ENCODE measurements at regions not wholly inside any gene's neighbourhood (a gene's known extent, or its start where the extent isn't known, plus 50 kb on each side); places are given as distances from the start of the nearest gene placed in this dataset.

GRCh38 chr15:31484986-31485385 lies 158.4 kb downstream of the KLF13 start:
- no peaks in the 10 kb centered on the region for H3K9me2 ChIP-seq (replicated peaks; ENCODE audit: insufficient read depth)
- no peaks in the 10 kb centered on the region for H3K9me3 ChIP-seq (ENCODE audit: low read depth)
- H3K27ac ChIP-seq: no peak overlapping the region
- H3K79me2 ChIP-seq: no peaks in the 10 kb centered on the region
- H3K4me2 ChIP-seq: no peak overlapping the region
- TF ChIP-seq EZH2phosphoT487 (IDR thresholded peaks at IDR 0.05; ENCODE audit: low read depth, severe bottlenecking, unreplicated experiment) (no peak), CTCF (IDR thresholded peaks at IDR 0.05; ENCODE audit: poor library complexity) (no peak), EZH2 (IDR thresholded peaks at IDR 0.05; ENCODE audit: borderline replicate concordance) (no peak)
- no peaks in the 10 kb centered on the region for H3K4me1 ChIP-seq (ENCODE audit: insufficient read depth)
- H4K20me1 ChIP-seq (ENCODE audit: insufficient read depth, poor library complexity, severe bottlenecking): no peaks in the 10 kb centered on the region
- peaks cover 50% of the 10 kb centered on the region for H3K27me3 ChIP-seq
- no peaks in the 10 kb centered on the region for H3K36me3 ChIP-seq (replicated peaks; ENCODE audit: insufficient read depth, low read depth)
- no peak overlapping the region for H2AFZ ChIP-seq
- no peak overlapping the region for H3K4me3 ChIP-seq
- WGBS (ENCODE audit: low lambda C conversion rate, missing lambda C conversion rate): 90% methylated on average over 5 of the region's 5 CpGs
- DNase-seq (ENCODE audit: low spot score): no peak

- 95% methylated on average over 7 of the region's 7 CpGs for WGBS (ENCODE audit: low lambda C conversion rate, missing lambda C conversion rate)
- no peak for DNase-seq (ENCODE audit: low spot score)
- H3K9me3 ChIP-seq (ENCODE audit: low read depth): no peaks in the 10 kb centered on the region
- H3K4me1 ChIP-seq (ENCODE audit: insufficient read depth): no peaks in the 10 kb centered on the region
- no peak overlapping the region for H3K4me2 ChIP-seq
- H3K4me3 ChIP-seq: no peak overlapping the region
- TF ChIP-seq EZH2phosphoT487 (IDR thresholded peaks at IDR 0.05; ENCODE audit: low read depth, severe bottlenecking, unreplicated experiment) (no peak), EZH2 (IDR thresholded peaks at IDR 0.05; ENCODE audit: borderline replicate concordance) (no peak), CTCF (IDR thresholded peaks at IDR 0.05; ENCODE audit: poor library complexity) (no peak)
- no peaks in the 10 kb centered on the region for H3K36me3 ChIP-seq (replicated peaks; ENCODE audit: insufficient read depth, low read depth)
- no peak overlapping the region for H2AFZ ChIP-seq
- no peak overlapping the region for H3K27ac ChIP-seq
- H3K9me2 ChIP-seq (replicated peaks; ENCODE audit: insufficient read depth): no peaks in the 10 kb centered on the region
- H4K20me1 ChIP-seq (ENCODE audit: insufficient read depth, poor library complexity, severe bottlenecking): no peaks in the 10 kb centered on the region
- peaks cover 46% of the 10 kb centered on the region for H3K27me3 ChIP-seq
- H3K79me2 ChIP-seq: no peaks in the 10 kb centered on the region
Observed at GRCh38 chr15:31485431-31485830, 158.8 kb downstream of the KLF13 start.

GRCh38 chr15:31485911-31486461 lies 159.4 kb downstream of the KLF13 start:
- Histone ChIP-seq H3K4me2 (no peak overlapping the region), H3K9me3 (ENCODE audit: low read depth) (no peaks in the 10 kb centered on the region), H3K9me2 (replicated peaks; ENCODE audit: insufficient read depth) (no peaks in the 10 kb centered on the region), H2AFZ (no peak overlapping the region), H3K4me3 (no peak overlapping the region), H3K27ac (no peak overlapping the region), H4K20me1 (ENCODE audit: insufficient read depth, poor library complexity, severe bottlenecking) (no peaks in the 10 kb centered on the region), H3K79me2 (no peaks in the 10 kb centered on the region), H3K4me1 (ENCODE audit: insufficient read depth) (no peaks in the 10 kb centered on the region), H3K27me3 (peaks cover 40% of the 10 kb centered on the region), H3K36me3 (replicated peaks; ENCODE audit: insufficient read depth, low read depth) (no peaks in the 10 kb centered on the region)
- no peak for DNase-seq (ENCODE audit: low spot score)
- WGBS (ENCODE audit: low lambda C conversion rate, missing lambda C conversion rate): 92% methylated on average over 14 of the region's 14 CpGs
- TF ChIP-seq CTCF (IDR thresholded peaks at IDR 0.05; ENCODE audit: poor library complexity) (no peak), EZH2phosphoT487 (IDR thresholded peaks at IDR 0.05; ENCODE audit: low read depth, severe bottlenecking, unreplicated experiment) (no peak), EZH2 (IDR thresholded peaks at IDR 0.05; ENCODE audit: borderline replicate concordance) (no peak)

- Histone ChIP-seq H3K4me2 (no peak overlapping the region), H3K79me2 (no peaks in the 10 kb centered on the region), H3K36me3 (replicated peaks; ENCODE audit: insufficient read depth, low read depth) (no peaks in the 10 kb centered on the region), H4K20me1 (ENCODE audit: insufficient read depth, poor library complexity, severe bottlenecking) (no peaks in the 10 kb centered on the region), H3K27me3 (peaks cover 35% of the 10 kb centered on the region), H3K27ac (no peak overlapping the region), H3K9me3 (ENCODE audit: low read depth) (no peaks in the 10 kb centered on the region), H3K4me1 (ENCODE audit: insufficient read depth) (no peaks in the 10 kb centered on the region), H3K4me3 (no peak overlapping the region), H3K9me2 (replicated peaks; ENCODE audit: insufficient read depth) (no peaks in the 10 kb centered on the region), H2AFZ (no peak overlapping the region)
- WGBS (ENCODE audit: low lambda C conversion rate, missing lambda C conversion rate): 64% methylated on average over 11 of the region's 11 CpGs
- TF ChIP-seq EZH2 (IDR thresholded peaks at IDR 0.05; ENCODE audit: borderline replicate concordance) (no peak), EZH2phosphoT487 (IDR thresholded peaks at IDR 0.05; ENCODE audit: low read depth, severe bottlenecking, unreplicated experiment) (no peak), CTCF (IDR thresholded peaks at IDR 0.05; ENCODE audit: poor library complexity) (no peak)
- no peak for DNase-seq (ENCODE audit: low spot score)
Observed at GRCh38 chr15:31486506-31486905, 159.9 kb downstream of the KLF13 start.

Data from hepatocyte (in vitro differentiated cells).